HepG2 (cell line): ENCODE measurements at regions not wholly inside any gene's neighbourhood (a gene's known extent, or its start where the extent isn't known, plus 50 kb on each side); places are given as distances from the start of the nearest gene placed in this dataset.

ENCODE experiments used
- ATAC-seq: fragments of 200-7000 bp; cut with Tn5 transposase; 3 replicates; pipeline ENCODE4 v1.9.1; 2020; ENCODE audit warnings: mild to moderate bottlenecking, moderate library complexity
- BruUV-seq: library from RNA; stranded (reverse); fragments of 400-500 nt; replicated peaks from 2 replicates; lab custom pipeline; 2021; lab: Mats Ljungman, UMichigan
- CTCF ChIA-PET: fragments of 300-600 bp; formaldehyde crosslinking; extraction: SDS; loops from one replicate; lab custom pipeline; 2021; ENCODE audit warnings: low total read pairs, inconsistent platforms, low intra/inter-chr PET ratio; lab: Yijun Ruan, JAX
- POLR2A ChIA-PET: fragments of 350-600 bp; sonication (Branson Sonifier 250); formaldehyde crosslinking; loops from one replicate; lab custom pipeline; 2020; ENCODE audit warnings: antibody characterized with exemption, inconsistent platforms; lab: Yijun Ruan, JAX
- DNase-seq: peaks from one replicate; pipeline ENCODE4 v3.0.0-alpha.2; 2015; ENCODE audit warnings: low spot score
- FAIRE-seq: peaks from 3 replicates; lab custom pipeline; 2011; peaks lifted over from hg19 to GRCh38; lab: Jason Lieb, UNC
- H2AFZ ChIP-seq: one replicate; pipeline ENCODE4 v1.6.1; 2011; ENCODE audit warnings: low read length, inconsistent platforms
- H3K27ac ChIP-seq: fragments of 300-600 bp; 3 replicates; pipeline ENCODE4 v1.8.0; 2011; ENCODE audit warnings: mixed run types, mild to moderate bottlenecking, mixed read lengths, low read length, inconsistent platforms; ENCODE audit not compliant: insufficient read depth; ENCODE audit errors: extremely low read length
- H3K27me3 ChIP-seq, 2 experiments: fragments of 200-600 bp in 1 of 2; 2 replicates in 1 of 2; 3 replicates in 1 of 2; pipeline versions ENCODE4 v1.6.0 to v1.8.0; 2011; ENCODE audit warnings: low read length in 2 of 2, mild to moderate bottlenecking in 2 of 2, moderate library complexity in 2 of 2, inconsistent platforms in 1 of 2; ENCODE audit not compliant: insufficient read depth in 2 of 2, control insufficient read depth in 1 of 2
- H3K36me3 ChIP-seq, 2 experiments: fragments of 200-600 bp in 1 of 2; replicated peaks in 1 of 2; 2 replicates in 1 of 2; 3 replicates in 1 of 2; pipeline versions ENCODE4 v1.5.1 to v1.8.0; 2011; ENCODE audit warnings: low read length in 2 of 2, inconsistent platforms in 1 of 2; ENCODE audit not compliant: insufficient read depth in 2 of 2, control insufficient read depth in 1 of 2
- H3K4me1 ChIP-seq: 2 replicates; pipeline ENCODE4 v1.5.1; 2012; ENCODE audit warnings: low read length, inconsistent platforms; ENCODE audit not compliant: insufficient read depth
- H3K4me2 ChIP-seq: 2 replicates; pipeline ENCODE4 v1.6.0; 2011; ENCODE audit warnings: low read depth, low read length, inconsistent platforms
- H3K4me3 ChIP-seq, 3 experiments: fragments of 200-600 bp in 1 of 3; sonication (generic), shearing (Covaris generic) in 1 of 3; replicated peaks in 1 of 3; 2 replicates each; pipeline ENCODE4 v1.5.1; 2011 to 2016; ENCODE audit warnings: low read length in 3 of 3, inconsistent platforms in 2 of 3, low read depth in 2 of 3, mild to moderate bottlenecking in 2 of 3, control low read depth in 1 of 3, mixed read lengths in 1 of 3; ENCODE audit not compliant: insufficient read depth in 1 of 3
- H3K79me2 ChIP-seq: one replicate; pipeline ENCODE4 v1.6.1; 2011; ENCODE audit warnings: low read length, inconsistent platforms; ENCODE audit not compliant: insufficient read depth
- H3K9ac ChIP-seq: 2 replicates; pipeline ENCODE4 v1.6.0; 2011; ENCODE audit warnings: mild to moderate bottlenecking, low read depth, low read length, inconsistent platforms; ENCODE audit not compliant: insufficient read depth
- H3K9me3 ChIP-seq: 2 replicates; pipeline ENCODE4 v1.5.1; 2012; ENCODE audit warnings: mild to moderate bottlenecking, low read length
- H4K20me1 ChIP-seq: 2 replicates; pipeline ENCODE4 v1.6.0; 2011; ENCODE audit warnings: inconsistent platforms, mild to moderate bottlenecking, low read length, moderate library complexity; ENCODE audit not compliant: insufficient read depth
- CHCHD3 ChIP-seq: sonication (generic); formaldehyde crosslinking; IDR thresholded peaks from 2 replicates; pipeline ENCODE4 v1.8.0; 2022; ENCODE audit warnings: mild to moderate bottlenecking, missing genetic modification reagents, moderate library complexity
- FUBP1 ChIP-seq: sonication (generic); formaldehyde crosslinking; IDR thresholded peaks from 2 replicates; pipeline ENCODE4 v1.5.1; 2020; ENCODE audit warnings: missing genetic modification reagents, mild to moderate bottlenecking, borderline replicate concordance
- MIXL1 ChIP-seq: IDR thresholded peaks from 2 replicates; pipeline ENCODE4 v1.6.1; 2016
- MXD3 ChIP-seq: IDR thresholded peaks from 2 replicates; pipeline ENCODE4 v1.6.1; 2016; ENCODE audit warnings: mild to moderate bottlenecking, missing biosample characterization, missing genetic modification reagents
- PAX8 ChIP-seq: sonication (generic); formaldehyde crosslinking; IDR thresholded peaks from 2 replicates; pipeline ENCODE4 v1.8.0; 2022; ENCODE audit warnings: mild to moderate bottlenecking, missing genetic modification reagents, borderline replicate concordance
- PLRG1 ChIP-seq: fragments of 450-650 bp; conservative IDR thresholded peaks from 2 replicates; pipeline ENCODE4 v1.6.1; 2016
- RCOR2 ChIP-seq: IDR thresholded peaks from 2 replicates; pipeline ENCODE4 v1.6.1; 2016; ENCODE audit warnings: missing biosample characterization, missing genetic modification reagents
- STAG1 ChIP-seq: sonication (generic); formaldehyde crosslinking; IDR thresholded peaks from 2 replicates; pipeline ENCODE4 v1.4.0; 2020; ENCODE audit warnings: missing genetic modification reagents
- UBTF ChIP-seq: sonication (generic); formaldehyde crosslinking; IDR thresholded peaks from 2 replicates; pipeline ENCODE4 v1.4.0; 2020; ENCODE audit warnings: mild to moderate bottlenecking, missing genetic modification reagents
- ZBTB33 ChIP-seq: sonication (generic); formaldehyde crosslinking; IDR thresholded peaks from 2 replicates; pipeline ENCODE4 v1.4.0; 2020; ENCODE audit warnings: missing genetic modification reagents
- ZFP90 ChIP-seq: sonication (generic); formaldehyde crosslinking; IDR thresholded peaks from 2 replicates; pipeline ENCODE4 v1.8.0; 2022; ENCODE audit warnings: missing genetic modification reagents, mild to moderate bottlenecking, inconsistent platforms, borderline replicate concordance
- ZNF232 ChIP-seq: sonication (generic); formaldehyde crosslinking; IDR thresholded peaks from 2 replicates; pipeline ENCODE4 v1.4.0; 2020; ENCODE audit warnings: missing genetic modification reagents, borderline replicate concordance
- ZNF3 ChIP-seq: IDR thresholded peaks from 2 replicates; pipeline ENCODE4 v1.7.0; 2017; ENCODE audit warnings: inconsistent platforms
- ZNF7 ChIP-seq: IDR thresholded peaks from 2 replicates; pipeline ENCODE4 v1.6.1; 2016; ENCODE audit warnings: missing biosample characterization, missing genetic modification reagents
- ZNF710 ChIP-seq: sonication (generic); formaldehyde crosslinking; IDR thresholded peaks from 2 replicates; pipeline ENCODE4 v1.5.0; 2020; ENCODE audit warnings: mild to moderate bottlenecking, missing genetic modification reagents, borderline replicate concordance
- ZNF878 ChIP-seq: sonication (generic); formaldehyde crosslinking; IDR thresholded peaks from 2 replicates; pipeline ENCODE4 v1.8.1; 2023; ENCODE audit warnings: mild to moderate bottlenecking, missing genetic modification reagents, moderate library complexity
- in situ Hi-C: cut with HindIII; loops from 2 replicates; pipeline ENCODE4 v1.10.0; 2017; ENCODE audit warnings: low pct_unique_long_range_greater_than_20kb; ENCODE audit not compliant: extremely low pct_ligation_motif_present
- intact Hi-C: fragments of 100-400 bp; cut with micrococcal nuclease; formaldehyde crosslinking; loops from one replicate; pipeline ENCODE4 v1.10.0; 2022; ENCODE audit not compliant: unreplicated experiment

GRCh38 chr15:66868918-66869317, 166.9 kb downstream of the SMAD6 start (continued):
- TF ChIP-seq ZNF232 (CRISPR knock-in tag) = no peak
- TF ChIP-seq MXD3 = no peak

- ATAC-seq = no peak
- CTCF ChIA-PET = no interaction called here
- Histone ChIP-seq H3K4me2 (no peak overlapping the region), H3K4me1 (no peaks in the 10 kb centered on the region), H2AFZ (no peak overlapping the region), H3K79me2 (no peaks in the 10 kb centered on the region), H3K27ac (no peak overlapping the region), H3K9me3 (no peaks in the 10 kb centered on the region), H3K27me3 (peaks cover 0 to 7% of the 10 kb centered on the region in 2 experiments; a peak in 2 of 5 replicates), H4K20me1 (no peaks in the 10 kb centered on the region)
- POLR2A ChIA-PET = no interaction called here
- no peak for DNase-seq
- intact Hi-C loops (no loop called here), in situ Hi-C loops (no loop called here)
- BruUV-seq = no TSS peak
- TF ChIP-seq ZFP90 (CRISPR knock-in tag) (no peak), PAX8 (CRISPR knock-in tag) (no peak), STAG1 (CRISPR knock-in tag) (no peak), ZNF710 (CRISPR knock-in tag) (no peak), UBTF (CRISPR knock-in tag) (no peak), CHCHD3 (CRISPR knock-in tag) (no peak), ZNF878 (CRISPR knock-in tag) (no peak), ZNF3 (CRISPR knock-in tag) (no peak), PLRG1 (no peak), MIXL1 (CRISPR knock-in tag) (no peak), FUBP1 (no peak), RCOR2 (CRISPR knock-in tag) (no peak), ZNF7 (CRISPR knock-in tag) (no peak), ZBTB33 (CRISPR knock-in tag) (no peak)
- TF ChIP-seq, all 625 proteins: peak for 0
- Histone ChIP-seq H3K36me3 (no peaks in the 10 kb centered on the region), H3K4me3 (no peak overlapping the region), H3K9ac (no peak overlapping the region)
- no peak for FAIRE-seq
Measured at GRCh38 chr15:66870880-66871388, 168.9 kb downstream of the SMAD6 start.
